ENCODE measurements at regions not wholly inside any gene's neighbourhood (a gene's known extent, or its start where the extent isn't known, plus 50 kb on each side); places are given as distances from the start of the nearest gene placed in this dataset.
"Not testable (repeated sequence)": the region's sequence is repeated elsewhere in the genome, so short reads cannot be mapped to it uniquely, and the experiment has no call there.

GRCh38 chr3:17820275-17820674 is 77.8 kb upstream of the TBC1D5 start:
- Mint-ChIP-seq H3K9me3 (peaks cover 2% of the 10 kb centered on the region), H3K27ac (no peak overlapping the region), H3K27me3 (peaks cover under 1% of the 10 kb centered on the region), H3K36me3 (ENCODE audit: low read depth) (no peaks in the 10 kb centered on the region), H3K4me1 (ENCODE audit: low read depth) (no peaks in the 10 kb centered on the region), H3K4me3 (no peak overlapping the region)
- no peak for DNase-seq

DNA sequence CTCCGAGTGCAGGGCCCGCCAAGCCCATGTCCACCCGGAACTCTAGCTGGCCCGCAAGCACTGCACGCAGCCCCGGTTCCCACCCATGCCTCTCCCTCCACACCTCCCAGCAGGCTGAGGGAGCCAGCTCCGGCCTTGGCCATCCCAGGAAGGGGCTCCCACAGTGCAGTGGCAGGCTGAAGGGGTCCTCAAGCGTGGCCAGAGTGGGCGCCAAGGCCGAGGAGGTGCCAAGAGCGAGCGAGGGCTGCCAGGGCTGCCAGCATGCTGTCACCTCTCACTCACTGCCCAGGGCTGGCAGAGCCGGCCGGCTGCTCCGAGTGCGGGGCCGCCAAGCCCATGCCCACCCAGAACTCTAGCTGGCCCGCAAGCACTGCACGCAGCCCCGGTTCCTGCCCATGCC is 75.5 kb upstream of the TBC1D5 start:
- not testable (repeated sequence) for H3K27me3 Mint-ChIP-seq; H3K27ac Mint-ChIP-seq; H3K4me3 Mint-ChIP-seq; H3K36me3 Mint-ChIP-seq (ENCODE audit: low read depth); H3K9me3 Mint-ChIP-seq; DNase-seq; H3K4me1 Mint-ChIP-seq (ENCODE audit: low read depth)

DNA sequence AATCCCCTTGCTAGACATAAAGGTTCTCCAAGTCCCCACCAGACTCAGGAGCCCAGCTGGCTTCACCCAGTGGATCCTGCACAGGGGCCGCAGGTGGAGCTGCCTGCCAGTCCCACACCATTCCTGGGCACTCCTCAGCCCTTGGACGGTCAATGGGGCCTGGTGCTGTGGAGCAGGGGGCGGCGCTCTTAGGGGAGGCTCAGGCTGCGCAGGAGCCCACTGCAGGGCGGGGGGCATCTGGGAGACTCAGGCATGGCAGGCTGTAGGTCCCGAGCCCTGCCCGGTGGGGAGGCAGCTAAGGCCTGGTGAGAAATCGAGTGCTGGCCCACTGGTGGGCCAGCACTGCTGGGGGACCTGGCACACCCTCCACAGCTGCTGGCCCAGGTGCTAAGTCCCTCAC is 75.1 kb upstream of the TBC1D5 start:
- H3K4me3 Mint-ChIP-seq = no peak overlapping the region
- no peak overlapping the region for H3K27ac Mint-ChIP-seq
- peaks cover 2% of the 10 kb centered on the region for H3K9me3 Mint-ChIP-seq
- no peaks in the 10 kb centered on the region for H3K27me3 Mint-ChIP-seq
- no peaks in the 10 kb centered on the region for H3K36me3 Mint-ChIP-seq (ENCODE audit: low read depth)
- DNase-seq = no peak
- H3K4me1 Mint-ChIP-seq (ENCODE audit: low read depth) = no peaks in the 10 kb centered on the region

DNA sequence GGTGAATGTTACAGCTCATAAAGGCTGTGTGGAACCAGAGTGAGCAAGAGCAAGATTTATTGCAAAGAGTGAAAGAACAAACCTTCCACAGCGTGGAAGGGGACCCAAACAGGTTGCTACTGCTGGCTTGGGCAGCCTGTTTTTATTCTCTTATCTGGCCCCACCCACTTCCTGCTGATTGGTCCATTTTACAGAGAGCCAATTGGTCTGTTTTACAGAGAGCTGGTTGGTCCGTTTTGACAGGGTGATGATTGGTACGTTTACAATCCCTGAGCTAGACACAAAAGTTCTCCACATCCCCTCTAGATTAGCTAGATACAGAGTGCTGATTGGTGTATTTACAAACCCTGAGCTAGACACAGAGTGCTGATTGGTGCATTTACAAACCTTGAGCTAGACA is 74.4 kb upstream of the TBC1D5 start:
- H3K9me3 Mint-ChIP-seq; H3K27ac Mint-ChIP-seq; H3K4me1 Mint-ChIP-seq (ENCODE audit: low read depth); H3K4me3 Mint-ChIP-seq; DNase-seq; H3K36me3 Mint-ChIP-seq (ENCODE audit: low read depth); H3K27me3 Mint-ChIP-seq: not testable (repeated sequence)

DNA sequence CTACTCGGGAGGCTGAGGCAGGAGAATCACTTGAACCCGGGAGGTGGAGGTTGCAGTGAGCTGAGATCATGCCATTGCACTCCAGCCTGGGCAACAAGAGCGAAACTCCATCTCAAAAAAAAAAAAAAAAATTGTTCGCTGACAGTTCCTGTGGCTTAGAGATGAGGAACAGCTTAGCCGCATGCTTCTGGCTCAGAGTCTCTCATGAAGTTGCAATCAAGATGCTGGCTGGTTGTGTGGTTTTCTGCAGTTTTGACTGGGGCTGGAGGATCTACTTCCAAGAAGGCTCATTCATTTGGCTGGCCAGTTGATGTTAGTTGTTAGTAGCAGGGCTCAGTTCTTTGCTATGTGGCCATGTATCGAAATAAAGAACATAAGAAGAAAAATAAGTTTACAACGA is 69.9 kb upstream of the TBC1D5 start:
- H3K4me1 Mint-ChIP-seq (ENCODE audit: low read depth); DNase-seq; H3K4me3 Mint-ChIP-seq; H3K27ac Mint-ChIP-seq; H3K27me3 Mint-ChIP-seq; H3K36me3 Mint-ChIP-seq (ENCODE audit: low read depth); H3K9me3 Mint-ChIP-seq: not testable (repeated sequence)

DNA sequence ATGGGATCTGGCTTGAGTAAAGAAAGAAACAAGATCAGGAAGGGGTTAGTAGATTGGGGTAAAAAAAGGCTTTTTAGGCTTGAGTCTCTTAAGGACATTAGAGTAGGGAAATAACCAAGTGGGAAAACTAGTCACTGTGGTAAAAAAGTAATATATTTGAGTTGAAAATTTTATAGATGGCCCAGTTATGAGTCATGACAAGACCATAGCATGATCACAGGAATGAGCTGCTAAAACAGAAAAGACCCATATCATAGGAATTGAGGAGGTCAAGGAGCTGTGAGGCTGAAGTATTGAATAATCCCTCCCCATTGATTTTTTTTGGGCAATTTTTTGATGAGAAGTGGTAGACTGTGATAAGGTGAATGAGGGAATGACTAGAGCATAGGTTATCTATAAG is 69.2 kb upstream of the TBC1D5 start:
- H3K4me1 Mint-ChIP-seq (ENCODE audit: low read depth) = peaks cover 3% of the 10 kb centered on the region
- no peak for DNase-seq
- H3K9me3 Mint-ChIP-seq = peaks cover 1% of the 10 kb centered on the region
- no peak overlapping the region for H3K4me3 Mint-ChIP-seq
- H3K27ac Mint-ChIP-seq = no peak overlapping the region
- H3K36me3 Mint-ChIP-seq (ENCODE audit: low read depth) = no peaks in the 10 kb centered on the region
- peaks cover 4% of the 10 kb centered on the region for H3K27me3 Mint-ChIP-seq

GRCh38 chr3:17810759-17811158 is 68.3 kb upstream of the TBC1D5 start:
- Mint-ChIP-seq H3K9me3 (no peaks in the 10 kb centered on the region), H3K4me3 (no peak overlapping the region), H3K27me3 (peaks cover 4% of the 10 kb centered on the region), H3K36me3 (ENCODE audit: low read depth) (no peaks in the 10 kb centered on the region), H3K4me1 (ENCODE audit: low read depth) (peaks cover 8% of the 10 kb centered on the region), H3K27ac (no peak overlapping the region)
- DNase-seq = no peak

- Mint-ChIP-seq H3K4me3 (no peak overlapping the region), H3K4me1 (ENCODE audit: low read depth) (peaks cover 8% of the 10 kb centered on the region), H3K36me3 (ENCODE audit: low read depth) (no peaks in the 10 kb centered on the region), H3K27me3 (peaks cover 4% of the 10 kb centered on the region), H3K27ac (no peak overlapping the region), H3K9me3 (no peaks in the 10 kb centered on the region)
- DNase-seq = no peak
Observed at GRCh38 chr3:17808994-17809393, 66.6 kb upstream of the TBC1D5 start.

GRCh38 chr3:17806876-17807275 is 64.4 kb upstream of the TBC1D5 start:
- Mint-ChIP-seq H3K4me1 (ENCODE audit: low read depth) (peaks cover 8% of the 10 kb centered on the region), H3K4me3 (no peak overlapping the region), H3K9me3 (no peaks in the 10 kb centered on the region), H3K36me3 (ENCODE audit: low read depth) (no peaks in the 10 kb centered on the region), H3K27me3 (peaks cover 4% of the 10 kb centered on the region), H3K27ac (no peak overlapping the region)
- DNase-seq = no peak

GRCh38 chr3:17806201-17806600 is 63.8 kb upstream of the TBC1D5 start:
- no peak overlapping the region for H3K27ac Mint-ChIP-seq
- no peak for DNase-seq
- no peaks in the 10 kb centered on the region for H3K9me3 Mint-ChIP-seq
- no peak overlapping the region for H3K4me3 Mint-ChIP-seq
- H3K36me3 Mint-ChIP-seq (ENCODE audit: low read depth) = no peaks in the 10 kb centered on the region
- H3K4me1 Mint-ChIP-seq (ENCODE audit: low read depth) = peaks cover 8% of the 10 kb centered on the region
- peaks cover 4% of the 10 kb centered on the region for H3K27me3 Mint-ChIP-seq

DNA sequence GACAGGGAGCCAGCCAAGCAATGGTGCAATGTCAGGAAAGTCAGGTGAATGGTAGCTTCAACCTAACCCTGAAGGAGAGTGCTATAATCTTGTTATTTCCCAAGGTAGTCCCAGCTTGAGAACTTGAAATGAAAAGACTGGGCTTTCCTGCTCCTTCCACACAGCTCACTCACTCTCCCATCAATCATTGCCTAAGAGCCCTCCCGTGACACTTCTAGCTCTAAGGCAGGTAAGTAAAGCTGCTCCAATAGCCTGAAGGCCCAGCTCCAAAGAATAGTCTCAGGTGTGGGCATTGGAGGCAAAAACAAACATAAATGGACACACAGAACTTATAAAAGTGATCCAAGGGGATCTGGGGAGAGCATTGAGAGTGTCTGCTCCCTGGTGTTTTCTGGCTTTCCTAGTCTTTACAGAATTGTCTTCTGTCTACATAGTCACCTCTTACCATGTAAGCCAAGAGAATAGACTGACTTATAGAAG is 63.1 kb upstream of the TBC1D5 start:
- peaks cover 8% of the 10 kb centered on the region for H3K4me1 Mint-ChIP-seq (ENCODE audit: low read depth)
- H3K27me3 Mint-ChIP-seq = peaks cover 4% of the 10 kb centered on the region
- no peaks in the 10 kb centered on the region for H3K36me3 Mint-ChIP-seq (ENCODE audit: low read depth)
- no peaks in the 10 kb centered on the region for H3K9me3 Mint-ChIP-seq
- H3K4me3 Mint-ChIP-seq = no peak overlapping the region
- no peak for DNase-seq
- H3K27ac Mint-ChIP-seq = no peak overlapping the region

GRCh38 chr3:17802950-17803349 is 60.5 kb upstream of the TBC1D5 start:
- Mint-ChIP-seq H3K36me3 (ENCODE audit: low read depth) (no peaks in the 10 kb centered on the region), H3K27me3 (no peaks in the 10 kb centered on the region), H3K27ac (no peak overlapping the region), H3K9me3 (no peaks in the 10 kb centered on the region), H3K4me1 (ENCODE audit: low read depth) (peaks cover 8% of the 10 kb centered on the region), H3K4me3 (no peak overlapping the region)
- DNase-seq = no peak

GRCh38 chr3:17801131-17801530 is 58.7 kb upstream of the TBC1D5 start:
- H3K36me3 Mint-ChIP-seq (ENCODE audit: low read depth) = no peaks in the 10 kb centered on the region
- no peak overlapping the region for H3K27ac Mint-ChIP-seq
- no peak overlapping the region for H3K4me3 Mint-ChIP-seq
- H3K4me1 Mint-ChIP-seq (ENCODE audit: low read depth) = peaks cover under 1% of the 10 kb centered on the region
- H3K9me3 Mint-ChIP-seq = no peaks in the 10 kb centered on the region
- DNase-seq = no peak
- no peaks in the 10 kb centered on the region for H3K27me3 Mint-ChIP-seq

DNA sequence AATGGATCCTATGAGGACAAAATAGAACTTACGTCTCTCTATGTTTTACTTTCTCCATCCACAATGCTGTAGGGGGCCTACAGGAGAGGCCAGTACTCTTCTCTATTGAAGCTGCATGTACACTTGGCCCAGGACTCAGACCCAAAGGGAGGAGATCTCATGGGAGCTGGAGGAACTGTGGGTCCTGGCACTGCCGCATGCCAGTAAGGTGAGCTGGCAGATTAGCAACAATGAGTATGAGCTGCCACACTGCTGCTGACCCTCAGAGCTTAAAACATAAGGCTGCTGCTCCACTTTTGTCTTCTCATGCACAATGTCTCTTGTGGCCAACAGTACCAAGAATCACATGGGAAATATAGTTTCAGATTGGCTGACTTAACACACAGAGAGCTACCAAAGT is 57.8 kb upstream of the TBC1D5 start:
- Mint-ChIP-seq H3K4me3 (no peak overlapping the region), H3K27me3 (no peaks in the 10 kb centered on the region), H3K4me1 (ENCODE audit: low read depth) (no peaks in the 10 kb centered on the region), H3K36me3 (ENCODE audit: low read depth) (no peaks in the 10 kb centered on the region), H3K9me3 (no peaks in the 10 kb centered on the region), H3K27ac (no peak overlapping the region)
- DNase-seq = no peak

DNA sequence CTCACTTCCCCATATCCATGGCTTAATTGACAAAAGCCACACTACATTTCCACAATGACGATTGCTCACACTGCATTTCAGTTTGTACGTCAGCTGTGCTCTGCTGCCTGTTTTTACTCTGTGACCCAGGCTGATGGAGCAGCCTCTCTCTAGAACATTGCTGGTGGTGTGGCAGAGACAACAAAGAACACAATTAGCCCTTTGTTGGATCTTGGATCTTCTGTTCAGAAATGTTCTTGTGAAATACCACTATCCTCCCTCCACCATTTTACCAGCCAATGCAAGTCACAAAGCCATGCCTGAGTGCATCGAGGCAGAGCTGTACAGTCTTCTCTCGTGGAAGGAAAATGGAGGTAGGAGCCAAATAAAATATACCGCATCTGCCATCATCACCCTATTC is 56.9 kb upstream of the TBC1D5 start:
- Mint-ChIP-seq H3K36me3 (ENCODE audit: low read depth) (no peaks in the 10 kb centered on the region), H3K27ac (no peak overlapping the region), H3K27me3 (no peaks in the 10 kb centered on the region), H3K4me1 (ENCODE audit: low read depth) (no peaks in the 10 kb centered on the region), H3K9me3 (no peaks in the 10 kb centered on the region), H3K4me3 (no peak overlapping the region)
- no peak for DNase-seq

- Mint-ChIP-seq H3K27ac (no peak overlapping the region), H3K4me1 (ENCODE audit: low read depth) (no peaks in the 10 kb centered on the region), H3K36me3 (ENCODE audit: low read depth) (no peaks in the 10 kb centered on the region), H3K4me3 (no peak overlapping the region), H3K27me3 (peaks cover 4% of the 10 kb centered on the region), H3K9me3 (peaks cover 4% of the 10 kb centered on the region)
- DNase-seq = no peak
Observed at GRCh38 chr3:17798000-17798399, 55.6 kb upstream of the TBC1D5 start.

Data from activated T-cell treated with anti-CD3 and anti-CD28 coated beads, Interleukin-2, amount 50 U/mL, for 24 hours (primary cell).